Skeletal muscle cell (primary cell): ENCODE measurements at regions not wholly inside any gene's neighbourhood (a gene's known extent, or its start where the extent isn't known, plus 50 kb on each side); places are given as distances from the start of the nearest gene placed in this dataset.

Experiments
- DNase-seq: peaks from one replicate; pipeline ENCODE4 v3.0.0-alpha.2; 2010; ENCODE audit warnings: low read depth
- H3K4me3 ChIP-seq: 2 replicates; pipeline ENCODE4 v1.5.1; 2011; ENCODE audit warnings: low read depth, mild to moderate bottlenecking, control low read depth, low read length, moderate library complexity

DNA sequence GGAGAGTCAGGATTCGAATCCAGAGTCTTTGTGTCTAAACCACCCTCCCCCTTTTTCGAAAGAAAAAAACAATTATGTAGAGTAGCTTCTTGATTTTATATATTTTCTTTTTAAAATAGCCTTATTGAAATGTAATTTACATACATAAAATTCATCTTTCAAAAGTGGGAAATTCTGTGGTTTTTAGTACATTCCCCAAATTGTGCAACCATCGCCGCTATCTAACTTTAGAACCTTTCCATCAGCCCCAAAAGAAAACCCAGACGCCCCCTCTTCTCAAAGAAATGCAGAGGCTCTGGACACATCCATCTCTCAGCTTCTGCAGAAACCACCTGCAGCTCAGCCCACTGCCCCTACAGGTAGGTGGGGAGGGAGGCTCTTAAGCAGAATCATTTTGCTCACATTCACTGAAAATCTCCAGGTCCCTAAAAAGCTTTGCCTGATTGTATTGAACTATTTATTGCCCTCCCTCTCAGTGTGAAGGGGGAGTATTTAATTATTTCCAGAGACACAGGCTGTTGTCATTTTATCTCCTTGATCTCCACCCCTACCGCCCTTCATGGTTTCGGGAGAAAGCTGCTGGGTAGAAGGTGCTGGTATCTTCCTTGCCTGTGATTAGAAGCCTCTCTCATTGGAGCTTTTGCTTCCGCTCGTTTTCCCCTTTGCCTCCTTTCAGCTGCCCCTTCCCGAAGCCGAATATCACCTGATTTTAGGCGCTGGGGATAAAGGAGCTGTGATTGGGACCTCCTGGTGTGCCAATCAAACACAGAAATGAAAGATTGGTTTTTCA lies 68.7 kb upstream of the KCNG1 start:
- no peak for DNase-seq
- no peak overlapping the region for H3K4me3 ChIP-seq

DNA sequence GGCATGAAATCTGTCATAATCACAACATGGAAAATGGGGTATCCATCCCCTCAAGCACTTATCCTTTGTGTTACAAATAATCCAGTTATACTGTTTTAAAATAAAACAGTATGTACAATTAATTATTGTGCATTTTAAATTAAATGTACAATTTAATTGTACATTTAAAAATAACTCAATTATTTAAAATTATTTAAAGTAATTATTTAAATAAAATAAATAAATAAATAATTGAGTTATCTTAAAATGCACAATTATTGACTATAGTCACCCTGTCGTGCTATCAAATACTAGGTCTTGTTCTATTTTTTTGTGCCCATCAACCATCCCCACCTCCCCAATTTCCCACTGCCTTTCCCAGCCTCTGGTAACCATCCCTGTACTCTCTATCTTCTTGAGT lies 66.9 kb upstream of the KCNG1 start:
- no peak for DNase-seq
- H3K4me3 ChIP-seq, result no peak overlapping the region

DNA sequence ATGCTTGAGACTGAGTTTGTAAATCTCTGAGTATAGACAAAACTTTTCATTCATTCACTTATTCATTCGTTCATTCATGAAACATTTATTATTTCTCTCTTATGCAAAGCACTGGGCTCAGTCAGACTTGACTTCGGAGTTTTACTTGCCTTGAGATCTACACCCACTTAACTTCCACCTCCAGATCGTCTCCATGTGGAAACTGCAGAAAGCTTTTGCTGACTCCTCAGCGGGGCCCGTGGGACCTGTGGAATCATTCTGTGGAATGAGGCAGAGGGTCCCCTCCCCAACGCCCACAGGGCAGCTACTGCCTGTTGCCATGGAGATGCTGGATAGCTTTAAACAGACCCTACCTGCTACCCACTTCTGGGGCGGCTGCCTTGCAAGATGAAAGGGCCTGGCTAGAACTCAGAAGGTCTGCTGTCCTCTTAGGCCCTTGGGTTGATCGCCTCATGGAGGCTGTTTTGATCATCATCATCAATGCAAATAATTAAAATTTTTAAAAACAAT lies 66.4 kb upstream of the KCNG1 start:
- H3K4me3 ChIP-seq, result no peak overlapping the region
- no peak for DNase-seq

DNA sequence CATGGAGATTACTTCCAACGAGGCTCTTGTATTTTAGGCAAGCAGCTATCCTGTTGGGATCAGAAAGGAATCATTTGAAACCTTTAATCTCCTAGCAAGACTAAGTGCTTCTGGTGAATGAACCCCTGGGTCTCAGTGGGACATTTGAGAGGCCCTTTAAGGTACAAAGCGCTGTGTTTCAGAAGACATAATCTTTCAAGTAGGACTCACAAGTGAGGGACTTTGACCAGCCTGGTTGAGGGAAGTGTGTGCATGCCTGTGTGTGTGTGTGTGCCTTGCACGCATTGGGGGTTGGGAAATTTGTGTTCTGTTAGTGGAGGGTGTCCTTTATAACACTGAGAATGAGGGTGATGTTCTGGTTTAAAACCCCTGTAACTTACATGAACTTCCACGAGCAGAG lies 64.4 kb upstream of the KCNG1 start:
- no peak for DNase-seq
- no peak overlapping the region for H3K4me3 ChIP-seq

DNA sequence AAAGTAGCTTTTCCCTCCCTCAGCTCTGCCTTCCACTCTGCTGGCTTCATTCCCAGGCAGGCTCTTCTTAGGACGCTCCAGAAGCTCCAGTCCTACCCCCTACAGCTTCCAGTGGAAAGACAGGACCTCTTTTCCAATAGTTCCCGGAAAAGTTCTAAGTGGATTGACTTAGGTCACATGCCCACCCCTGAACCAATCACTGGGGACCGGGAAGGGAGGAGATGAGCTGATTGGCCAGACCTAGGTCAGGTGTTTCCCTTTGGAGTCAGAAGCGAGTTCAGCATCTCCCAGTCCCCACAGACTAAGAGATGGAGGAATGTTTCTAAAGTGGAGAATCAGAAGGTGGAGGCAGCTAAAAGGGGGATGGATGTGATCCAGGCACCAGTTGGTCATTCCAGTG lies 62.9 kb upstream of the KCNG1 start:
- H3K4me3 ChIP-seq, result no peak overlapping the region
- no peak for DNase-seq

DNA sequence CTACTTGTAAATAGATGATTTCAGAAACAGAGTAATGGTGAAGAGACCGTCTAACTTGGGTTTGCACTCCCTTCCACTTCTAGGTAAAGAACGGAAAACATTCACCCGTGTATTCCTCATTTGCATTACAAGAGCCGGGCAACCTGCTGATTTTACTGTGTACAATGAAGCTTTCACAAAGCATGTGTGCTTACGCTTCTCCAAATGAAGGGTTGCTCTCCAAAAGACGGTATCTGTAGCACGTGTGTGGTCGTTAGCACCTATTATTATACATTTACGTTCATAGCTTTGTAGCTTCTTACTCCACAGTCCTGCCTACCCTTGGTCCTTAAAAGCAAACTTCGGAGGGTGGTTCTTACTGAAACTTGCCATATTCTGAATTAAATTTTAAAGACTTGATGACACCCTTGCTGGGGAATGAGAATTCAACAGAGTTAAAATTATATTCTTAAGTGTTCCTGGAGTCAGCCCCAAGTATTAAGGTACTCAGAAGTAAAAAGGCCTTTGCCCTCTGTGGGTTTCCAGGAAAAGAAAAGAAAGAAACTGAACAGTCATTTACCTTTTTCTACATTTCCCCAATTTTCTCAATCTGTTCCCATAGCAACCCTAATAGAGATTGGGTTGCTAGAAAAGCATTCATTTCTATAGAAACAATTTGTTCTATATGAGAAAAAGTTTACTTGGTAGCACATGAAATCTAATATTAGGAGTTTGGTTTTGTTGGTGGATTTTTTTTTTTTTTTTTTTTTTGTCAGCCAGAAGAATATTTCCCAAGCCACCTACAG lies 61.9 kb upstream of the KCNG1 start:
- no peak for DNase-seq

DNA sequence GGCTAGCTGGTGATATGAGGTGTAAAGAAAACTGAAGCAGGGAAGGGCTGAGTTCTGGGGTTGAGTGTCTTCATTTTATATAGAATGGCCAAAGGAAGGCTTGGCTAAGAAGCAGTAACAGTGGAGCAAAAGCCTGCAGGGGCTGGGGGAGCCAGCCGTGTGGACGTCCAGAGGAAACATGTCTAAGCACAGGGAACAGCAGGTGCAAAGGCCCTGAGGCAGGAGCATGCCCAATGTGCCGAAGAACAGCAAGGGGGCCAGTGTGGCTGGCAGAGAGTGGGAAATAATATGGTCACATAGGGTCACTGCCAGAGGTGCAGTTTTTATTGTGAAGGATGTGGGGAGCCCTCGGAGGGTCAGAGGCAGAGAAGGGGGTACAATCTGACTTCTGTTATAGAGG lies 60.5 kb upstream of the KCNG1 start:
- no peak for DNase-seq
- no peak overlapping the region for H3K4me3 ChIP-seq

More for the DNA sequence above, 61.9 kb upstream of the KCNG1 start:
- H3K4me3 ChIP-seq, result no peak overlapping the region

DNA sequence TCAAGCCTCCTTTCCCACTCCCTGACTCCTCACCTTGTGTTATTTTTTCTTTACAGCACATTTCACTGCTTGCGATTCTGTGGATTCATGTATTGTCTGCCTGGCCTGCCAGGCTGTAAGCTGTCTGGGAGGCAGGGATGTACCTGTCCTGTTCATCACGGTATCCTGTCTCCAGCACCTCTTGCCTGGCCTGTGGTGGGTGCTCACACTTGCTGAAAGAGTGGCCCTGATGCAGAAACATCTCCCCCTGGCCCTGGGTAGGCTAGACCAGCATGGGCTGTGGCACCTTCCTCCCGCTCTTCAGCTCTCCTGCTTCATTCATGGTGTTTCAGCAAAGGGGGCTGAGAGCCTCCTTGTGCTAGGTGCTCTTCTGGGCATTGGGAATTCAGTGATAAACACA lies 60.1 kb upstream of the KCNG1 start:
- H3K4me3 ChIP-seq, result no peak overlapping the region
- DNase-seq, result no peak

DNA sequence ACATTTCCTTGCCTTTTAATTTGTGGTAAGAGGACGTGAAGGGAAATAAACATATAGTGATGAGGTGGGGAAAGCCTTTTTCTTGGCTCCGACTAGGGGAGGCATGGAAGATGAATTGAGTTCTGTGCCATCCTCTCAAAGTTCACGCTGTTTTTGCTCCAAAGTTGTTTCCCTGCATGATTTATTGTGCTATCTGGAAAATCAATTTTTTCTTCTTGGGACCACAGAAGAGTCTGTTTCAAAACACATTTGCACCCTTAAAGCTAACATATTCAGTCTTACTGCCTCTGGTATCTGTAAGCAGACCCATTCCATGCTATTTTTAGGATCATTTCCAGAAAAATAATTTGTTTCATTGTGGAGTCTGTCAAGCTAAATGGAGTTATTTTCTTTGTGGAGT lies 57.6 kb upstream of the KCNG1 start:
- no peak for DNase-seq
- H3K4me3 ChIP-seq, result no peak overlapping the region

DNA sequence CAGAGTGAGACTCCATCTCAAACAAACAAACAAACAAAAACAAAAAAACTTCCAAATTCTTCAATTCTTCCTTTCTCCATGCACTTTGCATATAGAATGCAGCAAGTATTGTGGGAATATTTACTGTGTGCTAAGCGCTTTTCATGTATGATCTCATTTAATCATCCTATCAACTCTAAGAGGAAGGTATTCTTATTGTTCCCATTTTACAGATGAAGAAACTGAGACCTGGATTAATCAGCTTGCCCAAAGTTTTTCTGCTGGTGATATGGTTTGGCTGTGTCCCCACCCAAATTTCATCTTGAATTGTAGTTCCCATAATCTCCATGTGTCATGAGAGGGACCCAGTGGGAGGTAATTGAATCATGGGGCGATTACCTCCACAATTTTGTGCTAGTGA lies 56.6 kb upstream of the KCNG1 start:
- no peak overlapping the region for H3K4me3 ChIP-seq
- DNase-seq, result no peak

DNA sequence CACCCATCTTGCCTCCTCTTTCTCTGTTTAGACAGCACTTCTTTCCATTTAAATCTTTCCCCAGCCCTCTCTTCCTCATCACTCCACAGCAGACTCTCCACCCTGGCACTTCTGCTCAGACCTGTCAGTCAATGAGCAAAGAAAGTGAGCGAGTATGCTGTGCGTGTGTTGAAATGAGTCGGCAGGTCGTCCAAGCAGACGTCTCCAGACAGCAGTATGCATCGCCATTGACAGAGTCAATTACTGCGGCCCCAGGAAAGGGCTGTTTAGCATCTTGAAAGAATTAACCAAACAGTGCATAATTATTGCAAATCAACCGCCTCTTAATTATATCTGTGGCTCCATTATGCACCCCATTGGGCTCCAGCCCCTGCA lies 54.8 kb upstream of the KCNG1 start:
- no peak overlapping the region for H3K4me3 ChIP-seq
- no peak for DNase-seq

DNA sequence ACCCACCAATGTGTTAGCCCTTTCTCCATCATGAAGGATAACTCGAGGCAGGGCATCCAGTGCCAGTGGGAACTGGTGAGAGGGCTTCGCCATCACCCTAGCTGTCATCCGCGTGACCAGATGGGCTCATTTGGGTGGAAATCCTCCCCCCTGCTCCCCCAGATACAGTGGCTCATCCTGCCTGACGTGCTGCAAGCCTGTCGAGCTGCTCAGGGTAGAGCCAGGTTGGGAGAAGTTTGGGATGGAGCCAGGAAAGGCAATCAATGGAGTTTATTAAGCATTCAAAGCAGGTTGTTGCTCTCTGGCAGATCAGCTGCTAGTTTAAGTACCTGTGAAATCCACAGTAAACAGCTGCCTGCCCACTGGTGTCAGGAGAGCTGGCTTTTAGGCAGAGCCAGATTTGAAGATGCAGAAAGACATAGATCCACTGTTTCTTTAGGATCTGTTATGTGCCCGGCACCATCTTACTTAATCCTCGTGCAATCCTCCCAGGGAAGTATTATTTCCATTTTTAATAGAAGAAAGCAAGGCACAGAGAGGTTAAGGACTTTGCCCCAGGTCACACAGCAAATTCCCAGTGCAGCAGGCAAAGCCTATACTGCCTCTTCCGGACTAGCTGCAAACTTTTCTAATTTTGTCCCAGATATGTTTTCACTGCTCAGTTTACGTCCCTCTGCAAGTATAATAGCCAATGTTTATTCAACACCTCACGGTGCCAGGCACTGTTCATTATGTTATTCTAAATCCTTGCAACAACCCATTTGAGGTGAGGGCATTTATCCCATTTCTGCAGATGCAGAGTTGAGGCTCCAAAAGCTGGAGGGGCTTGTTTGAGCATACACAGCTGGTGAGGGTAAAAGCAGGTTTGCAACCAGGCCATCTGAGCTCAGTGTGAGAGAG lies 54.1 kb upstream of the KCNG1 start:
- H3K4me3 ChIP-seq, result no peak overlapping the region
- no peak for DNase-seq

DNA sequence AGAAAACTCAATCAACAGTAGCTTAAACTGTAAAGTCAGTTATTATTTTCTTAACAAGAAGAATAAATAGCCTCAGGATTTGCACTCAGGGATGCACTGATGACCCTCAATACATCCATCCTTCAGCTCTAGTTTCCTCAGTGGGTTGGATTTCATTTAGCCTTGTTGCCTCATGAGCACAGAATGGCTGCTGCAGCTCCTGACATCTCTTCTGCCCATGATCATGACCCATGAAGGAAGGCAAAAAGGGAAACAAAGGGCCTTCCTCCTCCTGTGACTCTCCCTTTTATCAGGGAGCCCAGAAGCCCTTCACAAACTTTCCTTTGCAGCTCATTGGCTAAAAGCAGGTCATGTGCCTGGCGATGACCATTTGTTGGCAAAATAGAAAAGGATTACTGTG lies 51.2 kb upstream of the KCNG1 start:
- no peak for DNase-seq
- H3K4me3 ChIP-seq, result no peak overlapping the region
